ENCODE measurements at regions not wholly inside any gene's neighbourhood (a gene's known extent, or its start where the extent isn't known, plus 50 kb on each side); places are given as distances from the start of the nearest gene placed in this dataset.
A peak's percentile ranks its signal among the peaks of the same experiment; 100 is the strongest.

DNA sequence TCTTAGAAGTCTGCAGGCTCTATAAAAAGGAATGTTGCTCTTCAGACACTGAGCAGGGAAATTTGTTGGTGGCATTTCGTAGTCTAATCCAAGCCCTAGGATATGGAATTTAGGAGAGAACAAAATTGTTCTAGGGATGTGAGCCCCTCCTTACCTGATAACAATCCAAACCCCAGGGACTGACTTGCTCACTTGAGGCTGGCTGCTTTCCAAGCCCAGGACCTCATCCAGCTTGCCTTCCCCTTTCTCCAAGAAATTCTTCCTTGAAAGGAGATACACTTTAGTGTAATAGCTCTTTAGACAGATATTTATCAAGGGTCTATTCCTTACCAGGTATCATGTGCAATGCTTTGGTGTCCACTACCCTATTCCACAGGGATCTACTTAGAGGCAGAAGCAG is 279.8 kb downstream of the C1D start:
- no peak for ATAC-seq
- no peak for TF ChIP-seq SNAI2 (CRISPR knock-in tag; IDR thresholded peaks at IDR 0.05)
- TF ChIP-seq BACH2 (CRISPR knock-in tag; IDR thresholded peaks at IDR 0.05; ENCODE audit: borderline replicate concordance) = no peak
- TF ChIP-seq, protein P1, sequence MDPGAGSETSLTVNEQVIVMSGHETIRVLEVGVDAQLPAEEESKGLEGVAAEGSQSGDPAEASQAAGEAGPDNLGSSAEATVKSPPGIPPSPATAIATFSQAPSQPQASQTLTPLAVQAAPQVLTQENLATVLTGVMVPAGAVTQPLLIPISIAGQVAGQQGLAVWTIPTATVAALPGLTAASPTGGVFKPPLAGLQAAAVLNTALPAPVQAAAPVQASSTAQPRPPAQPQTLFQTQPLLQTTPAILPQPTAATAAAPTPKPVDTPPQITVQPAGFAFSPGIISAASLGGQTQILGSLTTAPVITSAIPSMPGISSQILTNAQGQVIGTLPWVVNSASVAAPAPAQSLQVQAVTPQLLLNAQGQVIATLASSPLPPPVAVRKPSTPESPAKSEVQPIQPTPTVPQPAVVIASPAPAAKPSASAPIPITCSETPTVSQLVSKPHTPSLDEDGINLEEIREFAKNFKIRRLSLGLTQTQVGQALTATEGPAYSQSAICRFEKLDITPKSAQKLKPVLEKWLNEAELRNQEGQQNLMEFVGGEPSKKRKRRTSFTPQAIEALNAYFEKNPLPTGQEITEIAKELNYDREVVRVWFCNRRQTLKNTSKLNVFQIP (CRISPR knock-in tag; IDR thresholded peaks at IDR 0.05; ENCODE audit: borderline replicate concordance, low read depth) = no peak
- no peak for TF ChIP-seq ISL1 (CRISPR knock-in tag; IDR thresholded peaks at IDR 0.05)
- TF ChIP-seq ARNTL (CRISPR knock-in tag; IDR thresholded peaks at IDR 0.05; ENCODE audit: borderline replicate concordance, low read depth) = no peak
- no peak for TF ChIP-seq TCF4 (CRISPR knock-in tag; IDR thresholded peaks at IDR 0.05; ENCODE audit: borderline replicate concordance)
- TF ChIP-seq, protein P2, sequence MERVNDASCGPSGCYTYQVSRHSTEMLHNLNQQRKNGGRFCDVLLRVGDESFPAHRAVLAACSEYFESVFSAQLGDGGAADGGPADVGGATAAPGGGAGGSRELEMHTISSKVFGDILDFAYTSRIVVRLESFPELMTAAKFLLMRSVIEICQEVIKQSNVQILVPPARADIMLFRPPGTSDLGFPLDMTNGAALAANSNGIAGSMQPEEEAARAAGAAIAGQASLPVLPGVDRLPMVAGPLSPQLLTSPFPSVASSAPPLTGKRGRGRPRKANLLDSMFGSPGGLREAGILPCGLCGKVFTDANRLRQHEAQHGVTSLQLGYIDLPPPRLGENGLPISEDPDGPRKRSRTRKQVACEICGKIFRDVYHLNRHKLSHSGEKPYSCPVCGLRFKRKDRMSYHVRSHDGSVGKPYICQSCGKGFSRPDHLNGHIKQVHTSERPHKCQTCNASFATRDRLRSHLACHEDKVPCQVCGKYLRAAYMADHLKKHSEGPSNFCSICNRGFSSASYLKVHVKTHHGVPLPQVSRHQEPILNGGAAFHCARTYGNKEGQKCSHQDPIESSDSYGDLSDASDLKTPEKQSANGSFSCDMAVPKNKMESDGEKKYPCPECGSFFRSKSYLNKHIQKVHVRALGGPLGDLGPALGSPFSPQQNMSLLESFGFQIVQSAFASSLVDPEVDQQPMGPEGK (CRISPR knock-in tag; IDR thresholded peaks at IDR 0.05; ENCODE audit: borderline replicate concordance) = no peak
- TF ChIP-seq PPARA (CRISPR knock-in tag; IDR thresholded peaks at IDR 0.05; ENCODE audit: borderline replicate concordance) = no peak
- TF ChIP-seq RARB (CRISPR knock-in tag; IDR thresholded peaks at IDR 0.05) = no peak
- TF ChIP-seq ZFP3 (CRISPR knock-in tag; IDR thresholded peaks at IDR 0.05) = no peak
- TF ChIP-seq ZC3H10 (CRISPR knock-in tag; IDR thresholded peaks at IDR 0.05) = no peak
- TF ChIP-seq ZNF565 (CRISPR knock-in tag; conservative IDR thresholded peaks at IDR 0.05; ENCODE audit: low read depth) = no peak
- no peak for TF ChIP-seq GLIS3 (CRISPR knock-in tag; IDR thresholded peaks at IDR 0.05)
- no peak for TF ChIP-seq ESRRG (CRISPR knock-in tag; IDR thresholded peaks at IDR 0.05)

DNA sequence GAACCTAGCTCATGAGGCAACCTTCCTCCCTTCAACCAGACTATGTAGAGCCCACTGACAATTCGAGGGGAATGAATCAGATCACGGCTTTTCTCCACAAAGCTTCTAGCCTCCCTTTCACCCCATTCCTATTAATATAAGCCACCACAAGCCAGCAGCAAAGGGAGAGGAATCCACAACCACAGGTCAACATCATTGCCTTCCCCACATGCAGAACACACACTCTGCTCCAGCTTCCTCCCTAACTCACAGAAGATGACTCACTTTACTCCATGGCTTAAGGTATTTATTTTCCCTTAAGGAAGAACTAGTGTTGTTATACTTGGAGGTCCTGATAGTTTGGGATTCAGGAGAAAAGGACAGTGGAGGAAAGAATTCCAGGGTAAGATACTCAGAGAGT is 272.2 kb downstream of the C1D start:
- peak; percentile 51; the same call in 2 of the 3 replicates for ATAC-seq
- TF ChIP-seq BACH2 (CRISPR knock-in tag; IDR thresholded peaks at IDR 0.05; ENCODE audit: borderline replicate concordance) (no peak), ISL1 (CRISPR knock-in tag; IDR thresholded peaks at IDR 0.05) (no peak), RARB (CRISPR knock-in tag; IDR thresholded peaks at IDR 0.05) (no peak)

DNA sequence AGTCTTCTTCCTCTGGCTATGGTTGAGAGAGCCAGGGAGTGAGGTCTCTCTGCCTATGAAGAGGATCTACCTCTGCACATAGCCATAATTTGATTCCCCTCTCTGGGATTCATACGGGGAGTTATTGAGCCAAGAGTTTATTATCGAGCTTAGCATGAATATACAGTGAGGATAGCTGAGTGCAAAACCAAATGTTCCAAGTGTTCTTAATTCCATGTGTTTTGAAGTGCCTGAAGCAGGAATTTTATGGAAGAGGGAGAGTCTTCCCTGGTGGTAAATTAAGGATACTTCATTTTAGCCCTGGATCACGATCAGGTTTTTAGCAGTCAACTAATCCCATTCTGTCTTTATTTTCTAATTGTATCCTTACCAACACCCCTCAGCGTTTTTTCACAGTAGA is 270.6 kb downstream of the C1D start:
- no peak for TF ChIP-seq ZNF565 (CRISPR knock-in tag; conservative IDR thresholded peaks at IDR 0.05; ENCODE audit: low read depth)
- TF ChIP-seq SNAI2 (CRISPR knock-in tag; IDR thresholded peaks at IDR 0.05) = no peak
- TF ChIP-seq TCF4 (CRISPR knock-in tag; IDR thresholded peaks at IDR 0.05; ENCODE audit: borderline replicate concordance) = no peak
- TF ChIP-seq ARNTL (CRISPR knock-in tag; IDR thresholded peaks at IDR 0.05; ENCODE audit: borderline replicate concordance, low read depth) = no peak
- no peak for TF ChIP-seq OSR1 (CRISPR knock-in tag; IDR thresholded peaks at IDR 0.05)
- TF ChIP-seq, protein P3, sequence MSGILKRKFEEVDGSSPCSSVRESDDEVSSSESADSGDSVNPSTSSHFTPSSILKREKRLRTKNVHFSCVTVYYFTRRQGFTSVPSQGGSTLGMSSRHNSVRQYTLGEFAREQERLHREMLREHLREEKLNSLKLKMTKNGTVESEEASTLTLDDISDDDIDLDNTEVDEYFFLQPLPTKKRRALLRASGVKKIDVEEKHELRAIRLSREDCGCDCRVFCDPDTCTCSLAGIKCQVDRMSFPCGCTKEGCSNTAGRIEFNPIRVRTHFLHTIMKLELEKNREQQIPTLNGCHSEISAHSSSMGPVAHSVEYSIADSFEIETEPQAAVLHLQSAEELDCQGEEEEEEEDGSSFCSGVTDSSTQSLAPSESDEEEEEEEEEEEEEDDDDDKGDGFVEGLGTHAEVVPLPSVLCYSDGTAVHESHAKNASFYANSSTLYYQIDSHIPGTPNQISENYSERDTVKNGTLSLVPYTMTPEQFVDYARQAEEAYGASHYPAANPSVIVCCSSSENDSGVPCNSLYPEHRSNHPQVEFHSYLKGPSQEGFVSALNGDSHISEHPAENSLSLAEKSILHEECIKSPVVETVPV (CRISPR knock-in tag; IDR thresholded peaks at IDR 0.05) = no peak
- no peak for ATAC-seq

DNA sequence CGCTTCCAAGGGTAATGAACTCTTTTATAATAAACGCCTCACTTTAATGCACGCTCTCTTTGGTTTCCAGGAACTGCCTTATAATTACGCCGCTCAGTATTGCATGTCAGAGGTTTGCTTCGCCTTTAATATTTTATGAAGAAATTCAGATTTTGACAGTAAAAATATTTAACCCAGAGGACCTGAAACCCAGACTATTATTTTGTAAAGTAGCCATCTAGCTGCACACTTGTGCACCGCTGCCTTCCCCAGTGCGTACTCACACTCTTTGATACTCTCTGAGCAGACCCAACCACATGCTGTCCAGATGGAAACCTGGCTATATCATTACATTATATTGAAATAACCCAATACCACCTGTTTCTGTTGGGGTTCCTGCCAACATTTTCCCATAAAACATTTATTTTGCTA is 270.1 kb downstream of the C1D start:
- no peak for TF ChIP-seq ZC3H10 (CRISPR knock-in tag; IDR thresholded peaks at IDR 0.05)

DNA sequence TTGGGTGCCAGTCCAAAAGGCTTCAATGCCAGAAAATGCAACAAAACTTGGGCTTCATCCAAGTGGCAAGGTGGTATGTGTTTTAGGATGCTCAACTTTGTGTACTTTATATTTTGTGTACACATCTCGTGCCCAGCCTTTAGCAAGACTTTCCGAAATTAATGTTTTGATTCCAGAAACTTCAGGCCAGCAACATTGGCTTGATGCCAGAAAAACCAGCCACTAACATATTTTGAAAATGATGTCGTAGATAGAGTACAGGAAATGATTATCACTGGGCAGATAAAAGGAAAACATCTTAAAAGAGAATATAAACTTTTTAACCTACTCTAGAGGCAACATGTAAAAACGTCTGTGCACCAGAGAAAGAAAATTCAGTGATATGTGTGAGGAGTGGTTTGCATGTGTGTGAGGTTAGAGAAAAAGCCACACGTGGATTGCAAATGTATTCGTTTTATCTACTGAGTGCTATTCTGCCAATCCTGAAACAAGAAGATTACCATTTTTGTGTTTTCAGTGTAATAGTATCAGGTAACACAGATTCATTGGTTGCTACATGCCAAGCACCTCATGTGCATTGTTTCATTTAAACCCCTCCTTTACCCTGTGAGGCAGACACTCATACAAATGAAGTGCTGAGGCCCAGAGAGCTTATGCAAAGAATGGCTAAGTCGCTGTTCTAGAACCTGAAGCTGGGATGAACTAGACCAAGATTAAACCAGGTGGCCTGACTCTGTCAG is 264.8 kb downstream of the C1D start:
- peak; percentile 60 for ATAC-seq
- TF ChIP-seq ISL1 (CRISPR knock-in tag; IDR thresholded peaks at IDR 0.05) (0 out of 2 replicates have a peak, but pooled peaks have one; percentile 8), ZC3H10 (CRISPR knock-in tag; IDR thresholded peaks at IDR 0.05) (no peak)

More for the DNA sequence above, 270.1 kb downstream of the C1D start:
- no peak for ATAC-seq

DNA sequence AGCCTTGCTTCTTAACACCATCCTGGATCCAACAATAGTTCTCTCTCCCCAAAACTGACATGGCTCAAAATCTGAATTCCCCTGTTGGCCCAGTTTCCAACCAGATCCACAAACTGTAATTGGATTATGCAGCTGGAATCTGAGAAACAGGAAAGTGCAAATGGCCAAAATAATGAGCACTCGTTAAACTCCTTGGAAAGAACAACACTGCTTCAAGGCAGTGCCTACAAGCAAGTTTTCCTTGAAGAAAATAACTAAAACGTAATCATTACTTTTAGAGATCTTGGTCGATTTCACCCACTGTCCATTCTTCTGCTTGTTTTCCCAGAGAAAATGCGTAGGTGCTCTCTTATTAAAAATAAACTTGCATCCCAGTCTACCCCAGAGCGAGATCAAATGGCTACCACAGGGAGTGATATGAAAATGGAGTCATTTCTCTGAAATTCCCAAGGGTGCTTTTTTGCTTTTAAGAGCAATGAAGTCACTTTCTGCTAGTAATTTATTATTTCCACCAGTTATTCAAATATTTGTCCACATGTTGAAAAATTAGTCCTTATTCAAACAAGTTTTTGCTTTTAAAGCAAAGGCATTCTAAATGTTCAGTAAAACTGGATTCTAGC is 264.2 kb downstream of the C1D start:
- no peak for ATAC-seq
- no peak for TF ChIP-seq BACH2 (CRISPR knock-in tag; IDR thresholded peaks at IDR 0.05; ENCODE audit: borderline replicate concordance)
- TF ChIP-seq ARNTL (CRISPR knock-in tag; IDR thresholded peaks at IDR 0.05; ENCODE audit: borderline replicate concordance, low read depth) = no peak
- TF ChIP-seq ZNF70 (CRISPR knock-in tag; IDR thresholded peaks at IDR 0.05) = no peak
- no peak for TF ChIP-seq ZC3H10 (CRISPR knock-in tag; IDR thresholded peaks at IDR 0.05)
- TF ChIP-seq, protein P4, sequence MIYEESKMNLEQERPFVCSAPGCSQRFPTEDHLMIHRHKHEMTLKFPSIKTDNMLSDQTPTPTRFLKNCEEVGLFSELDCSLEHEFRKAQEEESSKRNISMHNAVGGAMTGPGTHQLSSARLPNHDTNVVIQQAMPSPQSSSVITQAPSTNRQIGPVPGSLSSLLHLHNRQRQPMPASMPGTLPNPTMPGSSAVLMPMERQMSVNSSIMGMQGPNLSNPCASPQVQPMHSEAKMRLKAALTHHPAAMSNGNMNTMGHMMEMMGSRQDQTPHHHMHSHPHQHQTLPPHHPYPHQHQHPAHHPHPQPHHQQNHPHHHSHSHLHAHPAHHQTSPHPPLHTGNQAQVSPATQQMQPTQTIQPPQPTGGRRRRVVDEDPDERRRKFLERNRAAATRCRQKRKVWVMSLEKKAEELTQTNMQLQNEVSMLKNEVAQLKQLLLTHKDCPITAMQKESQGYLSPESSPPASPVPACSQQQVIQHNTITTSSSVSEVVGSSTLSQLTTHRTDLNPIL (CRISPR knock-in tag; IDR thresholded peaks at IDR 0.05; ENCODE audit: low read depth) = no peak
- TF ChIP-seq ZFP3 (CRISPR knock-in tag; IDR thresholded peaks at IDR 0.05) = no peak
- TF ChIP-seq ZNF565 (CRISPR knock-in tag; conservative IDR thresholded peaks at IDR 0.05; ENCODE audit: low read depth) = no peak
- no peak for TF ChIP-seq SNAI2 (CRISPR knock-in tag; IDR thresholded peaks at IDR 0.05)
- no peak for TF ChIP-seq TOX (CRISPR knock-in tag; IDR thresholded peaks at IDR 0.05; ENCODE audit: borderline replicate concordance)
- TF ChIP-seq, protein P5, sequence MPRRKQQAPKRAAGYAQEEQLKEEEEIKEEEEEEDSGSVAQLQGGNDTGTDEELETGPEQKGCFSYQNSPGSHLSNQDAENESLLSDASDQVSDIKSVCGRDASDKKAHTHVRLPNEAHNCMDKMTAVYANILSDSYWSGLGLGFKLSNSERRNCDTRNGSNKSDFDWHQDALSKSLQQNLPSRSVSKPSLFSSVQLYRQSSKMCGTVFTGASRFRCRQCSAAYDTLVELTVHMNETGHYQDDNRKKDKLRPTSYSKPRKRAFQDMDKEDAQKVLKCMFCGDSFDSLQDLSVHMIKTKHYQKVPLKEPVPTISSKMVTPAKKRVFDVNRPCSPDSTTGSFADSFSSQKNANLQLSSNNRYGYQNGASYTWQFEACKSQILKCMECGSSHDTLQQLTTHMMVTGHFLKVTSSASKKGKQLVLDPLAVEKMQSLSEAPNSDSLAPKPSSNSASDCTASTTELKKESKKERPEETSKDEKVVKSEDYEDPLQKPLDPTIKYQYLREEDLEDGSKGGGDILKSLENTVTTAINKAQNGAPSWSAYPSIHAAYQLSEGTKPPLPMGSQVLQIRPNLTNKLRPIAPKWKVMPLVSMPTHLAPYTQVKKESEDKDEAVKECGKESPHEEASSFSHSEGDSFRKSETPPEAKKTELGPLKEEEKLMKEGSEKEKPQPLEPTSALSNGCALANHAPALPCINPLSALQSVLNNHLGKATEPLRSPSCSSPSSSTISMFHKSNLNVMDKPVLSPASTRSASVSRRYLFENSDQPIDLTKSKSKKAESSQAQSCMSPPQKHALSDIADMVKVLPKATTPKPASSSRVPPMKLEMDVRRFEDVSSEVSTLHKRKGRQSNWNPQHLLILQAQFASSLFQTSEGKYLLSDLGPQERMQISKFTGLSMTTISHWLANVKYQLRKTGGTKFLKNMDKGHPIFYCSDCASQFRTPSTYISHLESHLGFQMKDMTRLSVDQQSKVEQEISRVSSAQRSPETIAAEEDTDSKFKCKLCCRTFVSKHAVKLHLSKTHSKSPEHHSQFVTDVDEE (CRISPR knock-in tag; IDR thresholded peaks at IDR 0.05) = no peak
- no peak for TF ChIP-seq RARB (CRISPR knock-in tag; IDR thresholded peaks at IDR 0.05)
- TF ChIP-seq ESRRG (CRISPR knock-in tag; IDR thresholded peaks at IDR 0.05) = no peak
